HG03159 (cell line): ENCODE measurements at regions not wholly inside any gene's neighbourhood (a gene's known extent, or its start where the extent isn't known, plus 50 kb on each side); places are given as distances from the start of the nearest gene placed in this dataset.

Source experiments
- ATAC-seq: cut with Tn5 transposase; IDR thresholded peaks from one replicate; pipeline ENCODE4 v1.9.1; 2021; ENCODE audit warnings: mild to moderate bottlenecking, moderate library complexity; ENCODE audit not compliant: unreplicated experiment

- ATAC-seq = no peak
Measured at GRCh38 chr14:38904959-38905358, 198.1 kb downstream of the SEC23A start.

- no peak for ATAC-seq
Measured at GRCh38 chr14:38901791-38902190, 201.2 kb downstream of the SEC23A start.

GRCh38 chr14:38900887-38901286 is 202.1 kb downstream of the SEC23A start:
- ATAC-seq = no peak

GRCh38 chr14:38887696-38888095 is 215.3 kb downstream of the SEC23A start:
- no peak for ATAC-seq

GRCh38 chr14:38884109-38884508 is 218.9 kb downstream of the SEC23A start:
- ATAC-seq = no peak

GRCh38 chr14:38883127-38883526 is 219.9 kb downstream of the SEC23A start:
- ATAC-seq = no peak

- ATAC-seq = no peak
Measured at GRCh38 chr14:38882533-38882932, 220.5 kb downstream of the SEC23A start.

GRCh38 chr14:38880643-38881524 is 222.2 kb downstream of the SEC23A start:
- no peak for ATAC-seq

GRCh38 chr14:38877744-38878388 is 225.2 kb downstream of the SEC23A start:
- no peak for ATAC-seq

- ATAC-seq = no peak
Measured at GRCh38 chr14:38874721-38875120, 228.3 kb downstream of the SEC23A start.

GRCh38 chr14:38873941-38874612 is 229.0 kb downstream of the SEC23A start:
- ATAC-seq = no peak

GRCh38 chr14:38870296-38870836 is 232.7 kb downstream of the SEC23A start:
- no peak for ATAC-seq

GRCh38 chr14:38868399-38869290 is 234.4 kb downstream of the SEC23A start:
- ATAC-seq = no peak

GRCh38 chr14:38867561-38868150 is 235.4 kb downstream of the SEC23A start:
- peak; percentile 89 for ATAC-seq

GRCh38 chr14:38866461-38866860 is 236.6 kb downstream of the SEC23A start:
- no peak for ATAC-seq

- ATAC-seq = no peak
Measured at GRCh38 chr14:38862366-38862765, 240.7 kb downstream of the SEC23A start.

- no peak for ATAC-seq
Measured at GRCh38 chr14:38860530-38860929, 242.5 kb downstream of the SEC23A start.

- no peak for ATAC-seq
Measured at GRCh38 chr14:38856798-38857197, 246.2 kb downstream of the SEC23A start.

GRCh38 chr14:38855513-38855912 is 247.5 kb downstream of the SEC23A start:
- ATAC-seq = no peak

GRCh38 chr14:38851111-38851510 is 251.9 kb downstream of the SEC23A start:
- ATAC-seq = no peak
